Transverse colon (tissue), 4 donors: ENCODE measurements at regions not wholly inside any gene's neighbourhood (a gene's known extent, or its start where the extent isn't known, plus 50 kb on each side); places are given as distances from the start of the nearest gene placed in this dataset.

Source experiments
- DNase-seq: peaks from one replicate; pipeline ENCODE4 v3.0.0-alpha.2; 2019
- H3K27ac ChIP-seq, 4 donors: fragments of 200-600 bp; sonication (generic); 2 replicates each; pipeline ENCODE4 v1.5.1; 2016 to 2018; ENCODE audit warnings: inconsistent platforms in 4 of 4
- H3K27me3 ChIP-seq: fragments of 200-600 bp; sonication (generic); 2 replicates; pipeline ENCODE4 v1.5.1; 2017; ENCODE audit warnings: inconsistent platforms
- H3K36me3 ChIP-seq, 4 donors: fragments of 200-600 bp; sonication (generic); 2 replicates each; pipeline ENCODE4 v1.5.1; 2017 to 2019; ENCODE audit warnings: inconsistent platforms in 4 of 4
- H3K4me1 ChIP-seq, 4 donors: fragments of 200-600 bp; sonication (generic); 2 replicates each; pipeline ENCODE4 v1.5.1; 2017 to 2020; ENCODE audit warnings: inconsistent platforms in 4 of 4
- H3K4me3 ChIP-seq, 4 donors: fragments of 200-600 bp; sonication (generic); 1 replicate in 1 of 4; 2 replicates in 3 of 4; pipeline versions ENCODE4 v1.5.1 to v1.6.1; 2017 to 2019; ENCODE audit warnings: inconsistent platforms in 4 of 4
- H3K9me3 ChIP-seq, 2 donors: fragments of 200-600 bp; sonication (generic); 2 replicates each; pipeline ENCODE4 v1.5.1; 2017 to 2019; ENCODE audit warnings: inconsistent platforms in 2 of 2
- EP300 ChIP-seq: sonication (generic); formaldehyde crosslinking; IDR thresholded peaks from one replicate; pipeline ENCODE4 v1.6.1; 2017; ENCODE audit warnings: antibody characterized with exemption, low read depth
- POLR2A ChIP-seq: fragments of 450-650 bp; IDR thresholded peaks from one replicate; pipeline ENCODE4 v1.6.1; 2016; ENCODE audit warnings: antibody characterized with exemption, mild to moderate bottlenecking, moderate library complexity
- POLR2AphosphoS5 ChIP-seq, 3 donors: sonication (generic); formaldehyde crosslinking; IDR thresholded peaks; one replicate each; pipeline ENCODE4 v1.6.1; 2016; ENCODE audit warnings: antibody characterized with exemption in 3 of 3
- WGBS, 2 donors: methylation state at CpG; one replicate each; pipeline ENCODE4 v1.1.5; 2018; ENCODE audit warnings: low coverage in 1 of 2; 5-methylcytosine and 5-hydroxymethylcytosine counted together
- in situ Hi-C, 4 donors: fragments of 200-750 bp; cut with MboI; loops; one replicate each; pipeline versions ENCODE4 v1.15.0 to v1.15.1; 2017; ENCODE audit warnings: low sequenced_read_pairs in 3 of 4, low pct_ligation_motif_present in 1 of 4, low pct_unique_long_range_greater_than_20kb in 1 of 4
- intact Hi-C: fragments of 100-400 bp; cut with DNase I; formaldehyde crosslinking; loops from one replicate; pipeline ENCODE4 v1.15.1; 2023; ENCODE audit warnings: low total_unique reads
- TF ChIP-seq, protein P1 (sequence below), 5 experiments: fragments of 200-600 bp in 3 of 5; fragments of 450-650 bp in 2 of 5; sonication (generic) in 3 of 5; IDR thresholded peaks; 1 replicate in 2 of 5; 2 replicates in 3 of 5; pipeline ENCODE4 v1.5.1; 2016 to 2017; ENCODE audit warnings: antibody characterized with exemption in 5 of 5, inconsistent platforms in 3 of 5, mild to moderate bottlenecking in 2 of 5, moderate library complexity in 1 of 5

DNA sequence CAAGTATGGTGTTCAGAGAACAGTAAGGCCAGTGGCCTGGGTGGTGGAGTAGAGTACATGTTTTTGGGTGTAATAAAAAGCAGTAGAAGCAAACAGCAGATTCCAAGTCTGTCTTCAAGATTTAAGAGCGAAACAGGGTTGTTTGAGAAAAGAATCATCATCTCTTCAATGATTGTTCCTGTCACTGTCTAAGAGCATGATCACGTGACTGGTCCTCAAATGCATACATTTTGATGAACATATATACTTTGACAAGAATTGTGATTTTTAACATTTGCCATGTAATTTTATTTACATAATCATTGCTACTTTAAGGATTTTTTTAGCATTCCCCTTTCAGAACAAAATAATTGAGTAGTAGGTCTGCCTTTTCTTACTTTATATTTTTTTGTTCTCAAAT lies 252.6 kb upstream of the GPR101 start:
- H3K27me3 ChIP-seq = no peaks in the 10 kb centered on the region

DNA sequence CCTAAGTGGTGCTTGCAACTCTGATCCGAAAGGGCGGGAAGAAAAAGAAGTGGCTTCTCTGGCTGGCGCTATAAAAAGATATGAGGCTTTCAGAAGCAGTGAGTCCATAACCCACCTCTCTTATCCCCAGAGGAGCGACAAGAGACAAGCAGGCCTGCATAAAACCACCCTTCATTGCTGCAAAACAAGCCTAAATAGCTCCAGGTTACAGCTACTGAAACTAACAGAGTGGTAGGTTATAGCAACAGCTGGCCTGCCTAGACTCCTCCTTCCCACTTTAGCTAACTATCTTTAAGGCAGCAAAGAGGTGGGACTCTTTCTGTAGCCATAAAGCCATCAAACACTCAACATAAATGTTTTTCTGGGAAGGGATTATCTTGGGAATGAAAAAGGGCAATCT lies 245.0 kb upstream of the GPR101 start:
- in situ Hi-C loops = no loop called here
- TF ChIP-seq EP300 (no peak), POLR2A (no peak), POLR2AphosphoS5 (IDR thresholded peaks at IDR 0.05) (no peak)
- TF ChIP-seq, protein P1, sequence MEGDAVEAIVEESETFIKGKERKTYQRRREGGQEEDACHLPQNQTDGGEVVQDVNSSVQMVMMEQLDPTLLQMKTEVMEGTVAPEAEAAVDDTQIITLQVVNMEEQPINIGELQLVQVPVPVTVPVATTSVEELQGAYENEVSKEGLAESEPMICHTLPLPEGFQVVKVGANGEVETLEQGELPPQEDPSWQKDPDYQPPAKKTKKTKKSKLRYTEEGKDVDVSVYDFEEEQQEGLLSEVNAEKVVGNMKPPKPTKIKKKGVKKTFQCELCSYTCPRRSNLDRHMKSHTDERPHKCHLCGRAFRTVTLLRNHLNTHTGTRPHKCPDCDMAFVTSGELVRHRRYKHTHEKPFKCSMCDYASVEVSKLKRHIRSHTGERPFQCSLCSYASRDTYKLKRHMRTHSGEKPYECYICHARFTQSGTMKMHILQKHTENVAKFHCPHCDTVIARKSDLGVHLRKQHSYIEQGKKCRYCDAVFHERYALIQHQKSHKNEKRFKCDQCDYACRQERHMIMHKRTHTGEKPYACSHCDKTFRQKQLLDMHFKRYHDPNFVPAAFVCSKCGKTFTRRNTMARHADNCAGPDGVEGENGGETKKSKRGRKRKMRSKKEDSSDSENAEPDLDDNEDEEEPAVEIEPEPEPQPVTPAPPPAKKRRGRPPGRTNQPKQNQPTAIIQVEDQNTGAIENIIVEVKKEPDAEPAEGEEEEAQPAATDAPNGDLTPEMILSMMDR (IDR thresholded peaks at IDR 0.05) = no peak
- Histone ChIP-seq H3K36me3 (no peaks in the 10 kb centered on the region), H3K27ac (no peak overlapping the region), H3K9me3 (no peaks in the 10 kb centered on the region), H3K4me1 (no peaks in the 10 kb centered on the region), H3K27me3 (no peaks in the 10 kb centered on the region), H3K4me3 (no peak overlapping the region)
- 74% methylated on average over 4 of the region's 4 CpGs; no CpG with 5 or more reads in 1 of the 2 donors for WGBS, 2 donors
- intact Hi-C loops = no loop called here
- DNase-seq = no peak

More for the DNA sequence above, 252.6 kb upstream of the GPR101 start:
- intact Hi-C loops (no loop called here), in situ Hi-C loops (no loop called here)
- Histone ChIP-seq H3K36me3 (no peaks in the 10 kb centered on the region), H3K9me3 (no peaks in the 10 kb centered on the region), H3K4me3 (no peak overlapping the region), H3K27ac (no peak overlapping the region), H3K4me1 (no peaks in the 10 kb centered on the region)
- 41% methylated on average over 2 of the region's 2 CpGs; no CpG with 5 or more reads in 1 of the 2 donors for WGBS, 2 donors
- TF ChIP-seq, protein P1 (IDR thresholded peaks at IDR 0.05) = no peak
- TF ChIP-seq POLR2AphosphoS5 (IDR thresholded peaks at IDR 0.05) (no peak), EP300 (no peak), POLR2A (no peak)
- DNase-seq = no peak

DNA sequence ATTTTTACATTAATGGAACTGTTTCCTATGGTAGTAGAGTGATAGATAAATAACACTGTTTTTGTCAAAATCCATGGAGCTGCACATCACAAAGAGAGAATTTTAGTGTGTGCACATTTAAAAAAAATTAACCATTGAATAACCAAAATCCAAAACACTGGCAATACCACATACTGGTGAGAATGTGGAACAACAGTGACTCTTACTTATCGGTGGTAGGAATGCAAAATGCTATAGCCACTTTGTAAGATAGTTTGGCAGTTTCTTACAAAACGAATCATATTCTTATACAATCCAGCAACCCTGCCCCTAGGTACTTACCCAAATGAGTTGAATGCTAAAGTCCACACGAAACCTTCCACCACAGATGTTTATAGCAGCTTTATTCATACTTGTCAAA lies 229.6 kb upstream of the GPR101 start:
- in situ Hi-C loops = no loop called here
- intact Hi-C loops = no loop called here
- H3K27me3 ChIP-seq = no peaks in the 10 kb centered on the region
- TF ChIP-seq POLR2A (no peak), POLR2AphosphoS5 (IDR thresholded peaks at IDR 0.05) (no peak), EP300 (no peak)
- TF ChIP-seq, protein P1 (IDR thresholded peaks at IDR 0.05) = no peak
- H3K36me3 ChIP-seq = no peaks in the 10 kb centered on the region
- DNase-seq = no peak
- H3K4me3 ChIP-seq = no peak overlapping the region
- H3K9me3 ChIP-seq = no peaks in the 10 kb centered on the region
- H3K27ac ChIP-seq = no peak overlapping the region
- no peaks in the 10 kb centered on the region for H3K4me1 ChIP-seq
- 49 to 100% methylated on average over 1 to 3 of the region's 3 CpGs for WGBS, 2 donors

DNA sequence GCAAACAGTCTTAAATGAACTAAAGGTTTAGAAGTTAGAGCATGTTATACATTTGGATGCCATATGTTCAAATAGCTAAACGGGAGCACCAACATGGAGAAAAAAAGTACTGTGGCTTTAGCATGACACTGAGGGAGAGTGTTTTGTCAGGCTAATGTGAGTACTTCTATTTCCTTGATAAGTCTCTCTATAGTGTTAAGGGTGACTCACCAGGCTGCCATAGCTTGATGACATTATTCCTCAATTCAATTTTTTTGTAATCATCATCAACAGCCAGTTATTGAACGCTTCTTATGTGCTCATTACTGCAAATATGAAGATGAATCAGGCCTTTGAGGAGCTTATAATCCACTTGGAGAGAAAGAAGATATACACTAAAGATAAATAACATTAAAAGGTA lies 211.4 kb upstream of the GPR101 start:
- H3K36me3 ChIP-seq = no peaks in the 10 kb centered on the region
- no peak for DNase-seq
- H3K4me3 ChIP-seq = no peak overlapping the region
- WGBS, 2 donors = 68% methylated on average over 2 of the region's 2 CpGs; no CpG with 5 or more reads in 1 of the 2 donors
- H3K4me1 ChIP-seq = no peaks in the 10 kb centered on the region
- H3K9me3 ChIP-seq = no peaks in the 10 kb centered on the region
- intact Hi-C loops (no loop called here), in situ Hi-C loops (no loop called here)
- no peak overlapping the region for H3K27ac ChIP-seq
- H3K27me3 ChIP-seq = no peaks in the 10 kb centered on the region
- TF ChIP-seq, protein P1 (IDR thresholded peaks at IDR 0.05) = no peak
- TF ChIP-seq POLR2A (no peak), EP300 (no peak), POLR2AphosphoS5 (IDR thresholded peaks at IDR 0.05) (no peak)
